HG02588 (cell line): ENCODE measurements at regions not wholly inside any gene's neighbourhood (a gene's known extent, or its start where the extent isn't known, plus 50 kb on each side); places are given as distances from the start of the nearest gene placed in this dataset.

Experiments used
- ATAC-seq: cut with Tn5 transposase; IDR thresholded peaks from one replicate; pipeline ENCODE4 v1.9.1; 2021; ENCODE audit warnings: mild to moderate bottlenecking, moderate library complexity; ENCODE audit not compliant: unreplicated experiment

DNA sequence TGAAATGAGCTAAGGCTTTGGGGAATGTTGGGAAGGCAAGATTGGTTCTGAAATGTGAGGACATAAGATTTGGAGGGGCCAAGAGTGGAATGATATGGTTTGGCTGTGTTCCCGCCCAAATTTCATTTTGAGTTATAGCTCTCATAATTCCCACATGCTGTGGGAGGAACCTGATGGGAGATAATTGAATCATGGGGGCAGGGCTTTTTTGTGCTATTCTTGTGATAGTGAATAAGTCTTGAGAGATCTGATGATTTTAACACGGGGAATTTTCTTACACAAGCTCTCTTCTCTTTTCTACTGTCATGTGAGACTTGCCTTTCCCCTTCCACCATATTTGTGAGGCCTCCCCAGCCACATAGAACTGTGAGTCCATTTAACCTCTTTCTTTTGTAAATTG lies 157.6 kb upstream of the C1QTNF7 start:
- no peak for ATAC-seq

GRCh38 chr4:15286041-15286440 lies 141.8 kb upstream of the C1QTNF7 start:
- no peak for ATAC-seq

DNA sequence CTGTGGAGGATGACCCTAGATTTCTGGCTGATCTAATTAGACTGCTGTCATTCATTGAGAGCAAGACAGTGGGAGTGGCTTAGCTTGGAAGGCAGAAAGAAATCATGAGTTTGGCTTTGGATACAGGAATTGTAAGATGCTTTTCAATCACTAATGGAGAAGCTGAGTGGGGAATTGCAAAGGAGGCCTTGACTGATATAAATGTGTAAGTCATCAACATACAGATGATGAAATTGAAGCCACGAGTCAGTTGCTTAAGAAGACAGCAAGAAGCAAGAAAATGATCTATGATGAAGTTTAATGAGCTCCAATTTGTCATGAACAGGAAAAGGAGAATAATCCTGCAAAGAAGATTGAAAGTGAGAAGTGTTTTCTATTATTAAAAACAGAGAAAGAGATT lies 136.7 kb upstream of the C1QTNF7 start:
- no peak for ATAC-seq

- ATAC-seq, result no peak
Observed at GRCh38 chr4:15293711-15294110, 134.1 kb upstream of the C1QTNF7 start.

DNA sequence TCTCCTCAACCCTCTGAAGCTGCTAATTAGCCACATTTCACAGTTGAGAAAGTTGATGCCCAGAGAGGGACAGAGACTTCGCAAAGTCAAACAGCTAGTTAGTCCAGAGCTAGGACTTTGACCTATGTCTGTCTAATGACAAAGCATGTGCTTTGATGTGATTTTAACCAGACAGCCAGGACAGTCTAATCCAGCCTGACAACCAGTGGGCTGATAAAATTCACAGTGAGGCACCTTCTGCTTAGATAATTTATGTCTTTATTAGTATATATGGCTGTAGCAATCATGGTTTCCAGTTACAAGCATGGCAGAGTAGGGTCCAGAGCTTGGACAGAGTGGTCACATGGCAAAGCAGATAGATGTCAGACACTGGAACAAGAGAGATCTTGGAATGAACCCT lies 133.6 kb upstream of the C1QTNF7 start:
- ATAC-seq, result no peak

DNA sequence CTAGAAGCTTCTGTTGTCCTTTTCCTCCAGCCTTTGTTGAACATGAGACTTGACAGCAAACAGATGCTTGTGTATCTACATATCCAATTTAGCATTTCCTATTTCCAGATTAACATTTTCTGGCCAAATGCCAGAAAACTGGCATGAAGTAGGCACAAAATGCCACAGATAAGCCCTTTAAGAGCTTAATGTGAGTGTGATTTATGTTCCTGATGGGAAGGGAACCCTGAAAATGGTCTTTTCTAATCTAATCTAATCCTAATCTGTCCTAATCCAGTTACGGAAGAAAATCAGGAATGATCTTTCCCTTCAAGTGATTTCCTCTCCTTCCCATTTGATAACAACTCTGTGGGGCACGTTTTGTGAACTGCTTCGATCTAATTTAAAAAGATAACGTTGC lies 133.0 kb upstream of the C1QTNF7 start:
- ATAC-seq, result no peak

GRCh38 chr4:15295421-15296162 lies 132.2 kb upstream of the C1QTNF7 start:
- ATAC-seq, result no peak

- no peak for ATAC-seq
Observed at GRCh38 chr4:15297344-15297743, 130.5 kb upstream of the C1QTNF7 start.

DNA sequence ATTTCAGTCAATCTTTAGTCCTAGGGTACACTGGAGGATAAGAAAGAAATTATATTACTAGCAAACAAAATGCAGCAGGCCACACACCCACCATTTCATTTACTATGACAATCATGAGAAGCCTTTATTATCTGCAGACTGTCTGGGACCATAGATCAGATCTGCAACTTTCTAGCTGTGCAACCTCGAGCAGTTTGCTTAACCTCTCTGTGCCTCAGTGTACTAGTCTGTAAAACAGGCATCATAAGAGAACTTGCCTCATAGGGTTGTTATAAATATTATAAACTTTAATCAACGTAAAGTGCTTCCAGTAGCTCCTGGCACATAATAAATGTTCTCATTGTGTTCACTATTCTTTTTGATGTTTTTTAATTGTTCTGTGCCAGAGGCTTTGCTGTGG lies 128.2 kb upstream of the C1QTNF7 start:
- no peak for ATAC-seq

- ATAC-seq, result no peak
Observed at GRCh38 chr4:15303052-15303641, 124.7 kb upstream of the C1QTNF7 start.

DNA sequence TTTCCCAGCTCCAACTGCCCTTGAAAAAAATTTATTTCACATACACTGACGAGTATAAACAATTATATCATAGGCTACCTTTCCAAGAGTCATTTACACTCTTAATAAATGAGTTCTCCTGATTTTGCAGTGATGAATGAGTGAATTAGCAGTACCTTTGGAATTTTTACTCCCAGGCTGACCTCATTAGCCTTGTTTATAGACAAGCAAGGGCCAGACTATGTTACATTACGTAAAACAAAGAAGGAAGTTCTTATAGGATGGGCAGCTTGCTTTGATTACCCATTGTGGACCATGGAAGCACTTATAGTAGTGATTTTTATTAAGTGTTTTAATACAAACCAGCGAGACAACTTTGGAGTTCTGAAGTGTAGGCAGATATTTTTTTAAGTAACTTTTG lies 112.9 kb upstream of the C1QTNF7 start:
- no peak for ATAC-seq

DNA sequence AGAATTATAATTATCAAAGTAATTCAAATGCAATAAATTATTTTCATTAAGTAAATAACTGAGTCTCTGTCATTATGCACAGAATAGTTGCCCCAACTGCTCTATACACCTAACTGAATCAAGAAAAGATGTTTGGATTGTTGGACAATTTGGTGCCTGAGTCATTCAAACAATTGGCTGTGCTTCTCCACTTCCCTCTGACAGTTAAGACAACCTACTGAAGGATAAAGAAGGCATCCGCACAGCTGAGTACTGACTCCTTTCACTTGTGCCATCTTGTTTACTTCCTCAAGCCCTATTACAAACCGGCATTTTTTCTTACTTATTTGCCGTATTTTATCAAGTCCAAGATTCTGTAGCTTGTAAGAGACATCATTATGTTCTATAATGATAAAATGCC lies 110.6 kb upstream of the C1QTNF7 start:
- ATAC-seq, result no peak

DNA sequence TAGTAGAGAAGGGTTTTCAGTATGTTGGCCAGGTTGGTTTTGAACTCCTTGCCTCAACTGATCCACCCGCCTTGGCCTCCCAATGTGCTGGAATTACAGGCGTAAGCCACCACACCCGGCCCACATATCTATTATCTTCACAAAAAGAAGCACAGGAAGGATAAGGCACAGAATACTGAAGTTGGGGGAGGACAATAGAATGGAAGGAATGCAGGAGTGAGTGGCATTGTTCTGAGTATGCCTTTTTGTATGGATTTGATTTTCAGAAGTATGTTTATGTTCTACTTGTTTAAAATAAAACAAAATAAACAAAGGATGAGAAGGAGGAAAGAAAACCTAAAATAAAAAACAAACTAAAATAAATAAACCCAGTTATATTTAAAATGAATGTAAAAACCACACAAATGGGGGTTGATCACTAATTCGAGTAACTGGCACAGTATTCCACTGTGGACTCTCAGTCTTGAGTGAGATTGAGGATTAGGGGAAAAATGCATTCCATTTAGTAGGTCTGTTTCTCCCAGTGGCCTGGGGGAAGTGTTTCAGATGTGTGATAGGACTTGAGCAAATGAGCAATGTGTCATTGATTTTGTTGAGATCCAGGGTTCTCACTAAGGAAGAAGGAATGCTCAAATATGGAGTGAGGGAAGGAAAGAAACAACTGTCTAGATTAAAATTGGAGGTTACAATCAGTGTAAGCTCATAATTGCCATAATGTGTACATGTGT lies 109.0 kb upstream of the C1QTNF7 start:
- no peak for ATAC-seq

DNA sequence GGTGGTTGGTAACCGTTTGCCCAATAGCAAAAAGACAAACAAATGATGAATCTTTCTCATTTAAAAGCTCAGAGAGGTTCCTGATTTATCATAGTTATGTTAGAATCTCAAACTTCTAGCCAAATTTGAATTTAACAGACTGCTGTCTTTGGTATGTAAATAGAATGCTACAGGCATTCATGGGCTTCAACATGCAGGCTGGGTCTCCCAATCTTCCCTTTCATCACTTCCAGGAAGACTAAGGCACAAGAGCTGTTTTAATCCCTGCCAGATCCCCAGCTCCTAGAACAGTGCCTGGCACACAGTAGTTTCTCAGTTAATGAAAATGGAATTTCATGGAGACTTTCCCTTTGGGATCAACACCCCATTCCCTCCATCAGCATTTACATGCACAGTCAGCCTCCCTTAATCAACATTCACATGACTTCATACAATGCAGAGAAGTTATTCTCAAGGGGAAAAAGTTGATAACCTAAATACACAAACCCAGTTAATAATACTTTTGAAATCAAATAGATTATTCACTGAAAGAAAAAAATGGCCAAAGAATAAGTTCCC lies 107.6 kb upstream of the C1QTNF7 start:
- ATAC-seq, result no peak

- ATAC-seq, result no peak
Observed at GRCh38 chr4:15322006-15322405, 105.8 kb upstream of the C1QTNF7 start.

- ATAC-seq, result no peak
Observed at GRCh38 chr4:15325987-15326386, 101.8 kb upstream of the C1QTNF7 start.

DNA sequence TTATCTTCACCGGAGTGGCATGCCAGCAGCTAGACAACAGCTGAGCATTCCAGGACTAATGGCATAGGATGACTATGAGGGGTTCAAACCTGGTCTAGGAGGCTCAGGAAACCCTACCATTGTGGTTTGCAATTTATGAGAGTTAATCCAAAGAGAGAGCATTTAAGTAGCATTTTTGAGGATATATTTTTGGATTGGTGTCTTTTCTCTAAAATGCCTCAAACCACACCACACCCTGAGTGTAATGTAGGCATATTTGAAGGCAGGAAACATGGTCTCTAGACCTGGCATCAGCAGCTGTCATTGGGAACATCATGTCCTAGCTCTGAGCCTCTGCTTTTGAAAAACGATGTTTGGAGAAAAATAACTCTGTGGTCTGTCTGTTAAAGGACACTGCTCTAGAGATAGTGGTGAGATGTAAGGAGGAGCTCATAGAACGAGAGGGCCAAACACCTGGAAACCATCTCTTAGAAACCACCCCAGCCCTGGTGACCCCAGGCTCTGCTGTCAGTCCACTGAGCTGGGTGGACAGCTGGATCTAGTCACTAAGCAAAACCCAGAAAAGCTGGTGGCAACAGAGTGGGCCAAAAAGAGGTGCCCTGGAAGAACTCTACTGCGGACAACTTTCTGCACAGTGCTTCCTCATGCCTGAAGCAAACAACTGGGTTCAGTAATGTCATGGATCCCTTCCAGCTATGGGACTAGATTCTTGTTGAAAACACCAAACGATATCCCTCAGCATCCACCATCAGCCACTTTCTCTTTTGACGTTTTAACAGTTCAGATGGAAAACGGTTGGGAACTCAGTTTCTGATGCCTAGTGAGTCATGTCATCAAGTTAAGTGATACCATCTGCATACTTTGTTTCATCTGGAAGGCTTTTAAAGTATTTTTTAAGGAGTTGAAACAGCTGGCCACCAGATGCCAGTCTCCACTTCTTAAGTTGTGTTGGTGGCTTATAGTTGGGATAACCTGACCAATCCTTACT lies 100.2 kb upstream of the C1QTNF7 start:
- no peak for ATAC-seq

GRCh38 chr4:15331930-15332329 lies 95.9 kb upstream of the C1QTNF7 start:
- ATAC-seq, result no peak

GRCh38 chr4:15332377-15332776 lies 95.5 kb upstream of the C1QTNF7 start:
- ATAC-seq, result no peak

DNA sequence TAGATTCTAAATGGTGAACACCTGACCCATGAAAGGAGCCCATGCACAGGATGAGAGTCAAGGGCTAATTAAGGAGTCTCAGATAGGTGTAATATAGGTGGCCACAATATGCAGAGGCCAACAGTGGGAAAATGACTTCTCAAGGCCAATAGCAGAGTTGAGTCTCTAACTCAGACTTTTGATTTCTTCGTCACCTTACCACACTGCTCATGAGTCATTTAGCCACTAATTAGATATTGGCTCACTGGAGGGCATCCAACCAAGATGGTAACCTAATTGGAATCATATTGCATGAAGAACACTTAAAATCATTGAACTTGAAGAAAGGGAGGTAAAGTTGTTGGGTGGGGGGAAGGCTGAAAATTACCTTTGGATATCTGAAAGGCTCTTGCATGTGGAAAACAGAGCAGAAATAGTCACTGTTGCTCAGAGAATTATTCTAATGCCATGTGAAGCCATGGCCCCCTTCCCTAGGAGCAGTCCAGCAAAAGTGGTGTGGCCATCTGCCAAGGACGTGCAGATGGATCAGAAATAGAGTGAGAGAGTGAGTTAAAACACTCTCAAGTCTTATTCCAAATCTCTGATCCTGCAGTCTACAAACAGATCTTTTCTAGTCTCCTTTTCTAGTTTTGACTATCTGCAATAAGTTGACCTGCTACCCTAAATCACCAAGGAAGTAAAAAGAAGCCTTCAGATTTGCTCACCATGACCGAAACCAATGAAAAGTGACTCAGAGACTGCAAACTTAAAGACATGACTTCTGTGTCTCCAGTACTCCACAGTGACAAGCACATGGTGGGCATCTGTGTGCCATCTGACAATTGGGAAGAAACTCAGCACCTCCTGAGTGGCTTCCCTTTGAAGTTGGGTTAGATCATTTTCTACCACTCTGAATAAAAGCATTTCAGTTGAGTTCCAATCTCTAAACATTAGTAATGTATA lies 93.9 kb upstream of the C1QTNF7 start:
- no peak for ATAC-seq
